ENCODE measurements at regions not wholly inside any gene's neighbourhood (a gene's known extent, or its start where the extent isn't known, plus 50 kb on each side); places are given as distances from the start of the nearest gene placed in this dataset.

DNA sequence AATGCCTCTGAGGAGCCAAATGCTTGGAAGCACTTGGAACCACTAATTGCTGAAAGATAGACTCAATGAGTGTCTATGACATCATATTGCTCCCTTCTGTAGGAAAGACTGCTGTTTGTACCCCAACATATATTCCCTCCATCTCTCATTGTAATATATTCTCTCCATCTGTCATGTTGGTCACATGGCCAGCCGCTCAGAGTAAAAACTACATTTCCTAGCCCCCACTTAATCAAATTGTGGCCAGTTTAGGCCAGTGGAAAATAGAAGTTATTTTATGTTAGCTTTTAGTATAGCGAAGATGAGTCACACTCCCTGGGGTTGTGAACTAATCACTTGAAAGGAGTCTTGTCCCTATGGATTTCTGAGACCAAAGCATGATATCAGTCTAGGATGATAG, 160.2 kb downstream of the HNMT start:
- no peak overlapping the region for H4K8ac ChIP-seq (ENCODE audit: low read depth, low read length)
- H3K4me3 ChIP-seq (ENCODE audit: low read length in 2 of 2): no peak overlapping the region
- H2AFZ ChIP-seq (ENCODE audit: low read length): no peak overlapping the region
- no peaks in the 10 kb centered on the region for H3K27me3 ChIP-seq (ENCODE audit: control insufficient read depth in 3 of 3, insufficient read depth in 3 of 3, low read depth in 1 of 3, low read length in 3 of 3)
- H3K23ac ChIP-seq (ENCODE audit: low read depth, low read length, poor library complexity): no peak overlapping the region
- no peak overlapping the region for H3K4me2 ChIP-seq (ENCODE audit: insufficient read depth, low read length, poor library complexity, severe bottlenecking)
- no peaks in the 10 kb centered on the region for H3K36me3 ChIP-seq (replicated peaks in 1 of 2; ENCODE audit: control insufficient read depth in 2 of 2, insufficient read depth in 2 of 2, low read length in 2 of 2)
- DNase-seq (ENCODE audit: low spot score): no peak
- H2BK12ac ChIP-seq (ENCODE audit: low read length): no peak overlapping the region
- no peak overlapping the region for H2BK15ac ChIP-seq (ENCODE audit: low read length)
- H4K91ac ChIP-seq (ENCODE audit: low read depth, low read length, poor library complexity): no peak overlapping the region
- no peak overlapping the region for H3K9ac ChIP-seq (ENCODE audit: low read depth, low read length, poor library complexity)
- H3K79me1 ChIP-seq (ENCODE audit: low read depth, low read length): no peaks in the 10 kb centered on the region
- H3K9me3 ChIP-seq (replicated peaks in 1 of 2; ENCODE audit: control insufficient read depth in 2 of 2, insufficient read depth in 1 of 2, low read depth in 1 of 2, low read length in 2 of 2): no peaks in the 10 kb centered on the region
- no peak overlapping the region for H2BK5ac ChIP-seq (ENCODE audit: low read length)
- H3K4me1 ChIP-seq (ENCODE audit: control insufficient read depth in 2 of 2, insufficient read depth in 1 of 2, low read depth in 1 of 2, low read length in 2 of 2): peaks cover 0 to 5% of the 10 kb centered on the region in 2 donors
- H2BK120ac ChIP-seq (ENCODE audit: low read depth, low read length): no peak overlapping the region
- H3K18ac ChIP-seq (ENCODE audit: low read length): no peak overlapping the region
- no CpG with 5 or more reads among the region's 2 CpGs for WGBS, 2 donors (ENCODE audit: extremely low coverage in 2 of 2, insufficient read length in 2 of 2, insufficient replicate concordance in 1 of 2)
- H2AK5ac ChIP-seq (ENCODE audit: low read depth, low read length): no peak overlapping the region
- no peak overlapping the region for H3K27ac ChIP-seq (replicated peaks; ENCODE audit: low read length)
- no peak overlapping the region for H3K14ac ChIP-seq (ENCODE audit: low read length)
- H3K4ac ChIP-seq (ENCODE audit: low read length): no peak overlapping the region

DNA sequence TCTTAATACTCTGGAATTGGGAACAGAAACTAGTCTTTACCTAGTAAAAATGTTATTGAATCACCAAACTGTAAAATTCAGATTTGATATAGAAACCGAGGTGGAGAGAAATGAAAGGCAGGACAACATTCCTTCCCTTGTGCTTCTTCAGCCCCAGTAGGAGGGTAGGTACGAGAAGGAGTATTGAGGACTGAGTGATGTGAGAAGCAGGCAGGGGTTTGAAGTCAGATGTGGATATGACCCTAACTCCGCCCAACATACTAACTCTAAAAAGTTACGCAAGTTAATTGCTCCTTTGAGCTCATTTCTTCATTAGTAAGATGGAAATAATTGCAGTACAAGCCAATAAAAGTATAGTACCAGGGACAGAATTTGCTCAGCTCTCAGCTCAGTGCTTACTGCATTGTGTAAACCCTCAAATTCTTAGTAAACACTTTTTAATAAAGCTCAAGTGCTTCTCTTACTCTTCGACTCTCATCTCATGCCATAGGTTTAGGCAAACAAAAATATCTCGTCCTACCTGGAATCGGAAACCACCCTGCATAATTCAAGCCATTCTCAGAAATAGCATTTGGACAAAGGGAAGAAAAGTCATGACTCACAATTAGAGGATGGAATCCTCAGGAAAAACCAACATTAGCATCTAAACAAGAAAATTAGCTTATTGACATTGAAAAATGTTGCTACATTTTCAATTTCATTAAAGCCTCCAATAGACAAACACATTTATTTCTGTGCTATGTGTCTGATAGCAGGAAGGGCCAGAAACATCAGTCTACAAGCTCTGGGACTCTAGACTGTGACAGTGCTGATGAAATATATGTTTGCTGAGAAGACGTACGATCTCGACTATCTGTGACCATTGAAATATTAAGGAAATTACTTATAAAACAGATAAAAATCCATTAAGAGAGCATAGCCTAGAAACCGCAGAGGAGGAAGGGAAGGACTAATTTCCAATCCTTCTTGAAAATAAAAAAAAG, 161.3 kb downstream of the HNMT start:
- no peaks in the 10 kb centered on the region for H3K27me3 ChIP-seq (ENCODE audit: control insufficient read depth in 3 of 3, insufficient read depth in 3 of 3, low read depth in 1 of 3, low read length in 3 of 3)
- H3K23ac ChIP-seq (ENCODE audit: low read depth, low read length, poor library complexity): no peak overlapping the region
- no peak overlapping the region for H3K4me2 ChIP-seq (ENCODE audit: insufficient read depth, low read length, poor library complexity, severe bottlenecking)
- no peak overlapping the region for H3K4me3 ChIP-seq (ENCODE audit: low read length in 2 of 2)
- DNase-seq (ENCODE audit: low spot score): no peak
- H3K18ac ChIP-seq (ENCODE audit: low read length): no peak overlapping the region
- H4K8ac ChIP-seq (ENCODE audit: low read depth, low read length): no peak overlapping the region
- no peak overlapping the region for H3K4ac ChIP-seq (ENCODE audit: low read length)
- H3K9me3 ChIP-seq (replicated peaks in 1 of 2; ENCODE audit: control insufficient read depth in 2 of 2, insufficient read depth in 1 of 2, low read depth in 1 of 2, low read length in 2 of 2): no peaks in the 10 kb centered on the region
- H3K79me1 ChIP-seq (ENCODE audit: low read depth, low read length): no peaks in the 10 kb centered on the region
- peaks cover 0 to 5% of the 10 kb centered on the region in 2 donors for H3K4me1 ChIP-seq (ENCODE audit: control insufficient read depth in 2 of 2, insufficient read depth in 1 of 2, low read depth in 1 of 2, low read length in 2 of 2)
- no peak overlapping the region for H3K9ac ChIP-seq (ENCODE audit: low read depth, low read length, poor library complexity)
- no peak overlapping the region for H4K91ac ChIP-seq (ENCODE audit: low read depth, low read length, poor library complexity)
- H2BK5ac ChIP-seq (ENCODE audit: low read length): no peak overlapping the region
- H2BK15ac ChIP-seq (ENCODE audit: low read length): no peak overlapping the region
- H2AFZ ChIP-seq (ENCODE audit: low read length): no peak overlapping the region
- no CpG with 5 or more reads among the region's 11 CpGs for WGBS, 2 donors (ENCODE audit: extremely low coverage in 2 of 2, insufficient read length in 2 of 2, insufficient replicate concordance in 1 of 2)
- no peak overlapping the region for H2AK5ac ChIP-seq (ENCODE audit: low read depth, low read length)
- H2BK120ac ChIP-seq (ENCODE audit: low read depth, low read length): no peak overlapping the region
- H3K27ac ChIP-seq (replicated peaks; ENCODE audit: low read length): no peak overlapping the region
- H3K14ac ChIP-seq (ENCODE audit: low read length): no peak overlapping the region
- no peak overlapping the region for H2BK12ac ChIP-seq (ENCODE audit: low read length)
- no peaks in the 10 kb centered on the region for H3K36me3 ChIP-seq (replicated peaks in 1 of 2; ENCODE audit: control insufficient read depth in 2 of 2, insufficient read depth in 2 of 2, low read length in 2 of 2)

DNA sequence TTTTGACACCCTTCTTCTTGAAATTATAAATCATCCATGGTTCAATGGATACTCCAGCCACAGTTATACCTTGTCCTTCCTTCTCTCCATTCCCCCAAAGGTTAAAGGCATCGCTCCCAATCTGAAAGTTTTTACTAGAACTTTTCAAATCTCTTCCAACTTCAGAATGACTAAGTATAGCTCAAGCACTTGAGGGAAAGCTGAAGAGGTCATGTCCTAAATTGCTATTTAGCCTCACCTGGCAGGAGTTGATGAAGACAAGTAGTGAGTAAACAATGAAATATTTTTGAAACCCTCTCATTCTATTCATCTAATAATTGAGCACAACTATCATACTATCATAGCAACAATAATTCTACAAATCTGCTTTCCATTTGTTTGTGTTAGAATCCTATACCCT, 167.8 kb downstream of the HNMT start:
- Histone ChIP-seq H3K27me3 (ENCODE audit: control insufficient read depth in 3 of 3, insufficient read depth in 3 of 3, low read depth in 1 of 3, low read length in 3 of 3) (no peaks in the 10 kb centered on the region), H3K79me1 (ENCODE audit: low read depth, low read length) (no peaks in the 10 kb centered on the region), H3K4me3 (ENCODE audit: low read length in 2 of 2) (no peak overlapping the region), H2BK15ac (ENCODE audit: low read length) (no peak overlapping the region), H3K18ac (ENCODE audit: low read length) (no peak overlapping the region), H3K27ac (replicated peaks; ENCODE audit: low read length) (no peak overlapping the region), H3K36me3 (replicated peaks in 1 of 2; ENCODE audit: control insufficient read depth in 2 of 2, insufficient read depth in 2 of 2, low read length in 2 of 2) (no peaks in the 10 kb centered on the region), H3K9me3 (replicated peaks in 1 of 2; ENCODE audit: control insufficient read depth in 2 of 2, insufficient read depth in 1 of 2, low read depth in 1 of 2, low read length in 2 of 2) (no peaks in the 10 kb centered on the region), H2BK12ac (ENCODE audit: low read length) (no peak overlapping the region), H3K4me1 (ENCODE audit: control insufficient read depth in 2 of 2, insufficient read depth in 1 of 2, low read depth in 1 of 2, low read length in 2 of 2) (no peaks in the 10 kb centered on the region), H2BK5ac (ENCODE audit: low read length) (no peak overlapping the region), H3K14ac (ENCODE audit: low read length) (no peak overlapping the region), H4K91ac (ENCODE audit: low read depth, low read length, poor library complexity) (no peak overlapping the region), H3K4ac (ENCODE audit: low read length) (no peak overlapping the region), H2BK120ac (ENCODE audit: low read depth, low read length) (no peak overlapping the region), H2AFZ (ENCODE audit: low read length) (no peak overlapping the region), H3K23ac (ENCODE audit: low read depth, low read length, poor library complexity) (no peak overlapping the region), H3K9ac (ENCODE audit: low read depth, low read length, poor library complexity) (no peak overlapping the region), H2AK5ac (ENCODE audit: low read depth, low read length) (no peak overlapping the region), H3K4me2 (ENCODE audit: insufficient read depth, low read length, poor library complexity, severe bottlenecking) (no peak overlapping the region), H4K8ac (ENCODE audit: low read depth, low read length) (no peak overlapping the region)
- no peak for DNase-seq (ENCODE audit: low spot score)
- no CpG with 5 or more reads among the region's 1 CpG for WGBS, 2 donors (ENCODE audit: extremely low coverage in 2 of 2, insufficient read length in 2 of 2, insufficient replicate concordance in 1 of 2)

DNA sequence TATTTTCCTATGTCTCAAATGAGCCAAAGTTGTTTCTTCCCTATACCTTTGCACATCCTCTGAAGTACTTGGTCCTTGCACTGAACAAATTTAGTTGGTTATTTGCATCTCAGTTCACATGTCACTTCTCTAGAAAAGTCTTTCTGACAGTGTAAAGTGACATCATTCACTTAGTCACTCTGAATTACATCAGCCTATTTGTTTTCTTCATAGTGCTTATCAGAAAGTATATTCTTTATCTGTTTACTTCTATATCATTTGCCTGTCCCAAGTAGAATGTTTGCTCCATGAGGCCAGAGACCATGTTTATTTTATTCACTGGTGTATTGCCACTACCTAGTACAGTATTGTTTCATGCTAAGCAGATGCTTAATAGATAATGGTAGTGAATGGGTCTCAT, 173.7 kb downstream of the HNMT start:
- Histone ChIP-seq H3K4me3 (ENCODE audit: low read length in 2 of 2) (no peak overlapping the region), H4K8ac (ENCODE audit: low read depth, low read length) (no peak overlapping the region), H2AFZ (ENCODE audit: low read length) (no peak overlapping the region), H3K79me1 (ENCODE audit: low read depth, low read length) (no peaks in the 10 kb centered on the region), H2AK5ac (ENCODE audit: low read depth, low read length) (no peak overlapping the region), H3K14ac (ENCODE audit: low read length) (no peak overlapping the region), H3K27me3 (ENCODE audit: control insufficient read depth in 3 of 3, insufficient read depth in 3 of 3, low read depth in 1 of 3, low read length in 3 of 3) (no peaks in the 10 kb centered on the region), H3K4me2 (ENCODE audit: insufficient read depth, low read length, poor library complexity, severe bottlenecking) (no peak overlapping the region), H4K91ac (ENCODE audit: low read depth, low read length, poor library complexity) (no peak overlapping the region), H3K9me3 (replicated peaks in 1 of 2; ENCODE audit: control insufficient read depth in 2 of 2, insufficient read depth in 1 of 2, low read depth in 1 of 2, low read length in 2 of 2) (no peaks in the 10 kb centered on the region), H3K23ac (ENCODE audit: low read depth, low read length, poor library complexity) (no peak overlapping the region), H3K4me1 (ENCODE audit: control insufficient read depth in 2 of 2, insufficient read depth in 1 of 2, low read depth in 1 of 2, low read length in 2 of 2) (no peaks in the 10 kb centered on the region), H3K36me3 (replicated peaks in 1 of 2; ENCODE audit: control insufficient read depth in 2 of 2, insufficient read depth in 2 of 2, low read length in 2 of 2) (no peaks in the 10 kb centered on the region), H2BK5ac (ENCODE audit: low read length) (no peak overlapping the region), H3K9ac (ENCODE audit: low read depth, low read length, poor library complexity) (no peak overlapping the region), H3K18ac (ENCODE audit: low read length) (no peak overlapping the region), H2BK15ac (ENCODE audit: low read length) (no peak overlapping the region), H2BK120ac (ENCODE audit: low read depth, low read length) (no peak overlapping the region), H3K27ac (replicated peaks; ENCODE audit: low read length) (no peak overlapping the region), H3K4ac (ENCODE audit: low read length) (no peak overlapping the region), H2BK12ac (ENCODE audit: low read length) (no peak overlapping the region)
- no peak for DNase-seq (ENCODE audit: low spot score)

Data from neuronal stem cell (in vitro differentiated cells).